BJ (cell line): ENCODE measurements at regions not wholly inside any gene's neighbourhood (a gene's known extent, or its start where the extent isn't known, plus 50 kb on each side); places are given as distances from the start of the nearest gene placed in this dataset.
"Not testable (repeated sequence)": the region's sequence is repeated elsewhere in the genome, so short reads cannot be mapped to it uniquely, and the experiment has no call there.

Experiments used
- CTCF ChIA-PET: fragments of 350-600 bp; formaldehyde crosslinking; extraction: SDS; loops from one replicate; lab custom pipeline; 2021; ENCODE audit warnings: antibody characterized with exemption, inconsistent platforms; lab: Yijun Ruan, JAX
- POLR2A ChIA-PET: fragments of 300-600 bp; sonication (Branson Sonifier 250); formaldehyde crosslinking; extraction: SDS; loops from one replicate; lab custom pipeline; 2021; ENCODE audit warnings: antibody characterized with exemption; lab: Charles Lee
- DNase-seq: peaks from one replicate; pipeline ENCODE4 v3.0.0-alpha.2; 2011; ENCODE audit warnings: low read depth
- H3K27me3 ChIP-seq: 2 replicates; pipeline ENCODE4 v1.6.0; 2011; ENCODE audit warnings: low read length; ENCODE audit not compliant: control insufficient read depth, insufficient read depth
- H3K36me3 ChIP-seq: 2 replicates; pipeline ENCODE4 v1.5.1; 2011; ENCODE audit warnings: low read length; ENCODE audit not compliant: control insufficient read depth, insufficient read depth
- H3K4me3 ChIP-seq: 2 replicates; pipeline ENCODE4 v1.5.1; 2011; ENCODE audit warnings: low read depth, mild to moderate bottlenecking, control low read depth, low read length
- CTCF ChIP-seq: IDR thresholded peaks from 2 replicates; pipeline ENCODE4 v1.5.1; 2011; ENCODE audit warnings: low read depth, mild to moderate bottlenecking, control low read depth, inconsistent platforms, low read length, moderate library complexity; ENCODE audit not compliant: insufficient read depth

- Histone ChIP-seq H3K4me3 (no peak overlapping the region), H3K36me3 (no peaks in the 10 kb centered on the region), H3K27me3 (no peaks in the 10 kb centered on the region; the same call in 1 of the 2 replicates)
- DNase-seq, result no peak
- ChIA-PET POLR2A (no interaction called here), CTCF (interaction anchor here (0.6 to 2.5 kb wide), 11 partner anchors 17 to 632 kb away, joined by 3 to 8 read pairs (median 4); no protein-coding TSS in a partner anchor)
- TF ChIP-seq CTCF, result peak; percentile 23; the same call in 1 of the 2 replicates
These were observed 108.3 kb downstream of the TNFAIP3 start for GRCh38 chr6:137975188-137975940.

GRCh38 chr6:137976430-137976829 is 109.4 kb downstream of the TNFAIP3 start:
- ChIA-PET CTCF (interaction anchor here (1.0 to 2.5 kb wide), 5 partner anchors 18 to 272 kb away, joined by 4 to 8 read pairs (median 5); no protein-coding TSS in a partner anchor), POLR2A (no interaction called here)
- TF ChIP-seq CTCF, result no peak
- no peak for DNase-seq
- H3K4me3 ChIP-seq, result no peak overlapping the region
- H3K27me3 ChIP-seq, result no peaks in the 10 kb centered on the region; the same call in 1 of the 2 replicates
- H3K36me3 ChIP-seq, result no peaks in the 10 kb centered on the region

- DNase-seq, result no peak
- no peak for TF ChIP-seq CTCF
- Histone ChIP-seq H3K4me3 (no peak overlapping the region), H3K36me3 (no peaks in the 10 kb centered on the region), H3K27me3 (no peaks in the 10 kb centered on the region)
- ChIA-PET POLR2A (no interaction called here), CTCF (no interaction called here)
These were observed 110.1 kb downstream of the TNFAIP3 start for GRCh38 chr6:137977206-137977605.

- ChIA-PET POLR2A (no interaction called here), CTCF (no interaction called here)
- H3K27me3 ChIP-seq, result no peaks in the 10 kb centered on the region
- H3K4me3 ChIP-seq, result no peak overlapping the region
- no peak for DNase-seq
- H3K36me3 ChIP-seq, result no peaks in the 10 kb centered on the region
- TF ChIP-seq CTCF, result no peak
These were observed 110.8 kb downstream of the TNFAIP3 start for GRCh38 chr6:137977814-137978213.

GRCh38 chr6:137978252-137978896 is 111.3 kb downstream of the TNFAIP3 start:
- POLR2A ChIA-PET, result no interaction called here
- TF ChIP-seq CTCF, result no peak
- Histone ChIP-seq H3K27me3 (no peaks in the 10 kb centered on the region), H3K4me3 (no peak overlapping the region), H3K36me3 (no peaks in the 10 kb centered on the region)
- no peak for DNase-seq
- CTCF ChIA-PET, result no interaction called here

GRCh38 chr6:137979263-137979662 is 112.2 kb downstream of the TNFAIP3 start:
- CTCF ChIA-PET, result interaction anchor here (0.8 to 2.8 kb wide), 5 partner anchors 23 to 275 kb away, joined by 3 to 8 read pairs (median 3); no protein-coding TSS in a partner anchor
- H3K4me3 ChIP-seq, DNase-seq, H3K27me3 ChIP-seq, H3K36me3 ChIP-seq, POLR2A ChIA-PET: not testable (repeated sequence)
